Renal pelvis (tissue), 1 donor: ENCODE measurements at regions not wholly inside any gene's neighbourhood (a gene's known extent, or its start where the extent isn't known, plus 50 kb on each side); places are given as distances from the start of the nearest gene placed in this dataset.

Experiments
- DNase-seq: peaks from one replicate; pipeline ENCODE4 v3.0.0-alpha.2; 2013

- DNase-seq: no peak
Observed at GRCh38 chr6:45830441-45831139, 185.1 kb downstream of the CLIC5 start.

GRCh38 chr6:45829873-45830272 is 185.8 kb downstream of the CLIC5 start:
- DNase-seq: no peak

- no peak for DNase-seq
Observed at GRCh38 chr6:45827952-45828530, 187.6 kb downstream of the CLIC5 start.

GRCh38 chr6:45822873-45823272 is 192.8 kb downstream of the CLIC5 start:
- no peak for DNase-seq

GRCh38 chr6:45822246-45822812 is 193.3 kb downstream of the CLIC5 start:
- no peak for DNase-seq

GRCh38 chr6:45818655-45819054 is 197.0 kb downstream of the CLIC5 start:
- no peak for DNase-seq

GRCh38 chr6:45816674-45817297 is 198.9 kb downstream of the CLIC5 start:
- DNase-seq: no peak

GRCh38 chr6:45815466-45816125 is 200.1 kb downstream of the CLIC5 start:
- no peak for DNase-seq

- DNase-seq: no peak
Observed at GRCh38 chr6:45814772-45815171, 200.9 kb downstream of the CLIC5 start.

GRCh38 chr6:45813943-45814342 is 201.7 kb downstream of the CLIC5 start:
- no peak for DNase-seq

GRCh38 chr6:45812922-45813321 is 202.7 kb downstream of the CLIC5 start:
- DNase-seq: no peak

GRCh38 chr6:45808917-45809316 is 206.7 kb downstream of the CLIC5 start:
- DNase-seq: no peak

GRCh38 chr6:45808042-45808645 is 207.5 kb downstream of the CLIC5 start:
- DNase-seq: no peak

GRCh38 chr6:45807311-45808041 is 208.2 kb downstream of the CLIC5 start:
- no peak for DNase-seq

- DNase-seq: no peak
Observed at GRCh38 chr6:45806172-45806571, 209.5 kb downstream of the CLIC5 start.

- DNase-seq: no peak
Observed at GRCh38 chr6:45803071-45803470, 212.6 kb downstream of the CLIC5 start.

- no peak for DNase-seq
Observed at GRCh38 chr6:45801471-45802289, 214.0 kb downstream of the CLIC5 start.

- no peak for DNase-seq
Observed at GRCh38 chr6:45800911-45801310, 214.7 kb downstream of the CLIC5 start.

- DNase-seq: no peak
Observed at GRCh38 chr6:45795678-45796077, 220.0 kb downstream of the CLIC5 start.

GRCh38 chr6:45794465-45794864 is 221.2 kb downstream of the CLIC5 start:
- DNase-seq: no peak
